GM19324 (cell line): ENCODE measurements at regions not wholly inside any gene's neighbourhood (a gene's known extent, or its start where the extent isn't known, plus 50 kb on each side); places are given as distances from the start of the nearest gene placed in this dataset.

ENCODE experiments used
- ATAC-seq: cut with Tn5 transposase; IDR thresholded peaks from one replicate; pipeline ENCODE4 v1.9.1; 2021; ENCODE audit warnings: mild to moderate bottlenecking, moderate library complexity; ENCODE audit not compliant: unreplicated experiment, low FRiP score

- no peak for ATAC-seq
Observed at GRCh38 chr13:50187352-50188029, 172.2 kb downstream of the KCNRG start.

GRCh38 chr13:50188696-50189095 is 173.5 kb downstream of the KCNRG start:
- ATAC-seq: no peak

GRCh38 chr13:50189450-50189849 is 174.2 kb downstream of the KCNRG start:
- no peak for ATAC-seq

GRCh38 chr13:50191004-50191403 is 175.8 kb downstream of the KCNRG start:
- no peak for ATAC-seq

- ATAC-seq: no peak
Observed at GRCh38 chr13:50192272-50192813, 177.1 kb downstream of the KCNRG start.

- ATAC-seq: no peak
Observed at GRCh38 chr13:50195045-50195444, 179.8 kb downstream of the KCNRG start.

GRCh38 chr13:50196118-50196517 is 180.9 kb downstream of the KCNRG start:
- ATAC-seq: no peak

- no peak for ATAC-seq
Observed at GRCh38 chr13:50197705-50198104, 182.5 kb downstream of the KCNRG start.

- no peak for ATAC-seq
Observed at GRCh38 chr13:50198508-50198907, 183.3 kb downstream of the KCNRG start.

GRCh38 chr13:50200569-50200968 is 185.3 kb downstream of the KCNRG start:
- no peak for ATAC-seq

GRCh38 chr13:50200988-50201387 is 185.7 kb downstream of the KCNRG start:
- ATAC-seq: no peak

- ATAC-seq: no peak
Observed at GRCh38 chr13:50202485-50202884, 187.2 kb downstream of the KCNRG start.

GRCh38 chr13:50203256-50203941 is 188.2 kb downstream of the KCNRG start:
- ATAC-seq: no peak

- no peak for ATAC-seq
Observed at GRCh38 chr13:50205581-50205980, 190.3 kb downstream of the KCNRG start.

GRCh38 chr13:50208826-50209335 is 193.6 kb downstream of the KCNRG start:
- no peak for ATAC-seq

- ATAC-seq: no peak
Observed at GRCh38 chr13:50209631-50210030, 194.4 kb downstream of the KCNRG start.

- no peak for ATAC-seq
Observed at GRCh38 chr13:50213526-50213925, 198.3 kb downstream of the KCNRG start.

- no peak for ATAC-seq
Observed at GRCh38 chr13:50214514-50214913, 199.3 kb downstream of the KCNRG start.

GRCh38 chr13:50215399-50215798 is 200.2 kb downstream of the KCNRG start:
- ATAC-seq: no peak

GRCh38 chr13:50219743-50220142 is 204.5 kb downstream of the KCNRG start:
- no peak for ATAC-seq

- no peak for ATAC-seq
Observed at GRCh38 chr13:50220938-50221337, 205.7 kb downstream of the KCNRG start.
